ENCODE measurements at regions not wholly inside any gene's neighbourhood (a gene's known extent, or its start where the extent isn't known, plus 50 kb on each side); places are given as distances from the start of the nearest gene placed in this dataset.

GRCh38 chr4:18366892-18367291, 345.3 kb upstream of the LCORL start:
- no peak for DNase-seq (ENCODE audit: low spot score)

- no peak for DNase-seq (ENCODE audit: low spot score)
These were observed 344.6 kb upstream of the LCORL start for GRCh38 chr4:18366136-18366535.

- DNase-seq (ENCODE audit: low spot score) = no peak
These were observed 322.0 kb upstream of the LCORL start for GRCh38 chr4:18343581-18343980.

- no peak for DNase-seq (ENCODE audit: low spot score)
These were observed 321.3 kb upstream of the LCORL start for GRCh38 chr4:18342847-18343246.

GRCh38 chr4:18321956-18322530, 300.5 kb upstream of the LCORL start:
- no peak for DNase-seq (ENCODE audit: low spot score)

- no peak for DNase-seq (ENCODE audit: low spot score)
These were observed 297.9 kb upstream of the LCORL start for GRCh38 chr4:18319431-18319830.

GRCh38 chr4:18318682-18319388, 297.3 kb upstream of the LCORL start:
- DNase-seq (ENCODE audit: low spot score) = peak; percentile 65

GRCh38 chr4:18314731-18315130, 293.2 kb upstream of the LCORL start:
- DNase-seq (ENCODE audit: low spot score) = no peak

- DNase-seq (ENCODE audit: low spot score) = no peak
These were observed 276.1 kb upstream of the LCORL start for GRCh38 chr4:18297684-18298083.

GRCh38 chr4:18296411-18296810, 274.9 kb upstream of the LCORL start:
- DNase-seq (ENCODE audit: low spot score) = no peak

GRCh38 chr4:18294846-18295245, 273.3 kb upstream of the LCORL start:
- DNase-seq (ENCODE audit: low spot score) = no peak

GRCh38 chr4:18294021-18294420, 272.5 kb upstream of the LCORL start:
- no peak for DNase-seq (ENCODE audit: low spot score)

- no peak for DNase-seq (ENCODE audit: low spot score)
These were observed 270.9 kb upstream of the LCORL start for GRCh38 chr4:18292411-18292810.

GRCh38 chr4:18291981-18292380, 270.4 kb upstream of the LCORL start:
- no peak for DNase-seq (ENCODE audit: low spot score)

- no peak for DNase-seq (ENCODE audit: low spot score)
These were observed 269.7 kb upstream of the LCORL start for GRCh38 chr4:18291256-18291655.

- no peak for DNase-seq (ENCODE audit: low spot score)
These were observed 263.8 kb upstream of the LCORL start for GRCh38 chr4:18285357-18285756.

- no peak for DNase-seq (ENCODE audit: low spot score)
These were observed 256.7 kb upstream of the LCORL start for GRCh38 chr4:18278244-18278643.

- no peak for DNase-seq (ENCODE audit: low spot score)
These were observed 241.3 kb upstream of the LCORL start for GRCh38 chr4:18262832-18263231.

GRCh38 chr4:18252052-18252451, 230.5 kb upstream of the LCORL start:
- no peak for DNase-seq (ENCODE audit: low spot score)

- DNase-seq (ENCODE audit: low spot score) = no peak
These were observed 229.0 kb upstream of the LCORL start for GRCh38 chr4:18250564-18250963.

- DNase-seq (ENCODE audit: low spot score) = no peak
These were observed 227.1 kb upstream of the LCORL start for GRCh38 chr4:18248611-18249010.

- no peak for DNase-seq (ENCODE audit: low spot score)
These were observed 225.6 kb upstream of the LCORL start for GRCh38 chr4:18247189-18247588.

GRCh38 chr4:18242919-18243693, 221.6 kb upstream of the LCORL start:
- no peak for DNase-seq (ENCODE audit: low spot score)
